ENCODE measurements at regions not wholly inside any gene's neighbourhood (a gene's known extent, or its start where the extent isn't known, plus 50 kb on each side); places are given as distances from the start of the nearest gene placed in this dataset.

- Histone ChIP-seq H3K9me3 (ENCODE audit: low read depth) (no peaks in the 10 kb centered on the region), H3K79me2 (no peaks in the 10 kb centered on the region), H3K4me1 (ENCODE audit: insufficient read depth) (no peaks in the 10 kb centered on the region), H3K36me3 (replicated peaks; ENCODE audit: insufficient read depth, low read depth) (no peaks in the 10 kb centered on the region), H2AFZ (no peak overlapping the region), H3K4me3 (no peak overlapping the region), H4K20me1 (ENCODE audit: insufficient read depth, poor library complexity, severe bottlenecking) (no peaks in the 10 kb centered on the region), H3K27me3 (peaks cover 4% of the 10 kb centered on the region), H3K4me2 (no peak overlapping the region), H3K27ac (no peak overlapping the region), H3K9me2 (replicated peaks; ENCODE audit: insufficient read depth) (no peaks in the 10 kb centered on the region)
- 87% methylated on average over 3 of the region's 3 CpGs for WGBS (ENCODE audit: low lambda C conversion rate, missing lambda C conversion rate)
- TF ChIP-seq CTCF (IDR thresholded peaks at IDR 0.05; ENCODE audit: poor library complexity), result no peak
- no peak for TF ChIP-seq EZH2phosphoT487 (IDR thresholded peaks at IDR 0.05; ENCODE audit: low read depth, severe bottlenecking, unreplicated experiment)
- no peak for TF ChIP-seq EZH2 (IDR thresholded peaks at IDR 0.05; ENCODE audit: borderline replicate concordance)
- no peak for DNase-seq (ENCODE audit: low spot score)
Observed at GRCh38 chr13:62043600-62043999, 628.0 kb upstream of the PCDH20 start.

GRCh38 chr13:62040806-62041205, 625.2 kb upstream of the PCDH20 start:
- Histone ChIP-seq H3K9me2 (replicated peaks; ENCODE audit: insufficient read depth) (no peaks in the 10 kb centered on the region), H2AFZ (no peak overlapping the region), H3K4me2 (no peak overlapping the region), H3K79me2 (no peaks in the 10 kb centered on the region), H4K20me1 (ENCODE audit: insufficient read depth, poor library complexity, severe bottlenecking) (no peaks in the 10 kb centered on the region), H3K4me3 (no peak overlapping the region), H3K27ac (no peak overlapping the region), H3K9me3 (ENCODE audit: low read depth) (no peaks in the 10 kb centered on the region), H3K36me3 (replicated peaks; ENCODE audit: insufficient read depth, low read depth) (no peaks in the 10 kb centered on the region), H3K27me3 (peaks cover 4% of the 10 kb centered on the region), H3K4me1 (ENCODE audit: insufficient read depth) (no peaks in the 10 kb centered on the region)
- WGBS (ENCODE audit: low lambda C conversion rate, missing lambda C conversion rate), result 71% methylated on average over 2 of the region's 2 CpGs
- TF ChIP-seq CTCF (IDR thresholded peaks at IDR 0.05; ENCODE audit: poor library complexity), result no peak
- no peak for TF ChIP-seq EZH2 (IDR thresholded peaks at IDR 0.05; ENCODE audit: borderline replicate concordance)
- no peak for TF ChIP-seq EZH2phosphoT487 (IDR thresholded peaks at IDR 0.05; ENCODE audit: low read depth, severe bottlenecking, unreplicated experiment)
- no peak for DNase-seq (ENCODE audit: low spot score)

- peaks cover 4% of the 10 kb centered on the region for H3K27me3 ChIP-seq
- DNase-seq (ENCODE audit: low spot score), result no peak
- no peaks in the 10 kb centered on the region for H3K9me3 ChIP-seq (ENCODE audit: low read depth)
- no peaks in the 10 kb centered on the region for H3K79me2 ChIP-seq
- H3K4me1 ChIP-seq (ENCODE audit: insufficient read depth), result no peaks in the 10 kb centered on the region
- no peak overlapping the region for H3K4me2 ChIP-seq
- 72% methylated on average over 3 of the region's 3 CpGs for WGBS (ENCODE audit: low lambda C conversion rate, missing lambda C conversion rate)
- H3K4me3 ChIP-seq, result no peak overlapping the region
- no peaks in the 10 kb centered on the region for H4K20me1 ChIP-seq (ENCODE audit: insufficient read depth, poor library complexity, severe bottlenecking)
- no peak overlapping the region for H2AFZ ChIP-seq
- H3K9me2 ChIP-seq (replicated peaks; ENCODE audit: insufficient read depth), result no peaks in the 10 kb centered on the region
- H3K27ac ChIP-seq, result no peak overlapping the region
- TF ChIP-seq EZH2 (IDR thresholded peaks at IDR 0.05; ENCODE audit: borderline replicate concordance) (no peak), CTCF (IDR thresholded peaks at IDR 0.05; ENCODE audit: poor library complexity) (no peak), EZH2phosphoT487 (IDR thresholded peaks at IDR 0.05; ENCODE audit: low read depth, severe bottlenecking, unreplicated experiment) (no peak)
- H3K36me3 ChIP-seq (replicated peaks; ENCODE audit: insufficient read depth, low read depth), result no peaks in the 10 kb centered on the region
Observed at GRCh38 chr13:62040078-62040477, 624.4 kb upstream of the PCDH20 start.

- no peaks in the 10 kb centered on the region for H3K9me3 ChIP-seq (ENCODE audit: low read depth)
- H3K9me2 ChIP-seq (replicated peaks; ENCODE audit: insufficient read depth), result no peaks in the 10 kb centered on the region
- WGBS (ENCODE audit: low lambda C conversion rate, missing lambda C conversion rate), result 77% methylated on average over 1 of the region's 1 CpG
- H2AFZ ChIP-seq, result no peak overlapping the region
- H3K4me3 ChIP-seq, result no peak overlapping the region
- H3K4me2 ChIP-seq, result no peak overlapping the region
- no peak overlapping the region for H3K27ac ChIP-seq
- no peaks in the 10 kb centered on the region for H3K79me2 ChIP-seq
- TF ChIP-seq EZH2phosphoT487 (IDR thresholded peaks at IDR 0.05; ENCODE audit: low read depth, severe bottlenecking, unreplicated experiment), result no peak
- no peak for TF ChIP-seq CTCF (IDR thresholded peaks at IDR 0.05; ENCODE audit: poor library complexity)
- TF ChIP-seq EZH2 (IDR thresholded peaks at IDR 0.05; ENCODE audit: borderline replicate concordance), result no peak
- no peaks in the 10 kb centered on the region for H4K20me1 ChIP-seq (ENCODE audit: insufficient read depth, poor library complexity, severe bottlenecking)
- H3K4me1 ChIP-seq (ENCODE audit: insufficient read depth), result no peaks in the 10 kb centered on the region
- H3K27me3 ChIP-seq, result peaks cover 4% of the 10 kb centered on the region
- H3K36me3 ChIP-seq (replicated peaks; ENCODE audit: insufficient read depth, low read depth), result no peaks in the 10 kb centered on the region
- DNase-seq (ENCODE audit: low spot score), result no peak
Observed at GRCh38 chr13:62038214-62038613, 622.6 kb upstream of the PCDH20 start.

All from hepatocyte (in vitro differentiated cells).